K562 (cell line): ENCODE measurements at regions not wholly inside any gene's neighbourhood (a gene's known extent, or its start where the extent isn't known, plus 50 kb on each side); places are given as distances from the start of the nearest gene placed in this dataset.

Source experiments
- ATAC-seq: fragments of 200-7000 bp; cut with Tn5 transposase; 3 replicates; pipeline ENCODE4 v1.9.1; 2020; ENCODE audit warnings: moderate library complexity
- BruUV-seq: library from RNA; stranded (reverse); fragments of 400-500 nt; replicated peaks from 2 replicates; lab custom pipeline; 2021; lab: Mats Ljungman, UMichigan
- CTCF ChIA-PET: fragments of 300-600 bp; formaldehyde crosslinking; extraction: SDS; loops from one replicate; lab custom pipeline; 2021; ENCODE audit warnings: low intra/inter-chr PET ratio; lab: Yijun Ruan, JAX
- POLR2A ChIA-PET: fragments of 300-600, 350-650 bp; sonication (Branson Sonifier 250); formaldehyde crosslinking; extraction: SDS; loops from one replicate; lab custom pipeline; 2021; ENCODE audit warnings: antibody characterized with exemption, inconsistent platforms; lab: Yijun Ruan, JAX
- DNase-seq, 4 experiments: peaks; one replicate each; pipeline versions ENCODE4 v3.0.0 to v3.0.0-alpha.2; 2011 to 2018; ENCODE audit warnings: low spot score in 3 of 4, mixed read lengths in 3 of 4; ENCODE audit errors: extremely low read depth in 1 of 4
- FAIRE-seq: peaks from 2 replicates; lab custom pipeline; 2011; peaks lifted over from hg19 to GRCh38; lab: Jason Lieb, UNC
- H2AFZ ChIP-seq: 2 replicates; pipeline ENCODE4 v1.6.0; 2011; ENCODE audit warnings: low read depth, low read length, control low read depth, inconsistent platforms
- H3K27ac ChIP-seq: fragments of 200-600 bp; 3 replicates; pipeline ENCODE4 v1.8.0; 2011; ENCODE audit warnings: low read depth, mild to moderate bottlenecking, control low read depth, inconsistent platforms, low read length, moderate library complexity, mixed read lengths; ENCODE audit errors: extremely low read depth
- H3K27me3 ChIP-seq, 2 experiments: fragments of 300-600 bp in 1 of 2; 2 replicates in 1 of 2; 3 replicates in 1 of 2; pipeline versions ENCODE4 v1.6.0 to v1.8.0; 2011; ENCODE audit warnings: inconsistent platforms in 2 of 2, low read length in 2 of 2, mild to moderate bottlenecking in 1 of 2, mixed read lengths in 1 of 2, moderate library complexity in 1 of 2; ENCODE audit not compliant: control insufficient read depth in 2 of 2, insufficient read depth in 2 of 2
- H3K36me3 ChIP-seq: fragments of 300-600 bp; 3 replicates; pipeline ENCODE4 v1.8.0; 2011; ENCODE audit warnings: mild to moderate bottlenecking, low read length, inconsistent platforms; ENCODE audit not compliant: control insufficient read depth, insufficient read depth
- H3K4me1 ChIP-seq, 2 experiments: fragments of 200-600 bp in 1 of 2; replicated peaks in 1 of 2; 2 replicates in 1 of 2; 3 replicates in 1 of 2; pipeline versions ENCODE4 v1.5.1 to v1.8.0; 2011; ENCODE audit warnings: inconsistent platforms in 2 of 2, low read length in 2 of 2, mild to moderate bottlenecking in 1 of 2, mixed read lengths in 1 of 2, moderate library complexity in 1 of 2; ENCODE audit not compliant: control insufficient read depth in 2 of 2, insufficient read depth in 2 of 2
- H3K4me2 ChIP-seq: 2 replicates; pipeline ENCODE4 v1.6.1; 2011; ENCODE audit warnings: low read length, control low read depth, inconsistent platforms, mixed read lengths; ENCODE audit not compliant: insufficient read depth
- H3K4me3 ChIP-seq: fragments of 200-600 bp; sonication (generic), shearing (Covaris generic); 2 replicates; pipeline ENCODE4 v1.5.1; 2016; ENCODE audit warnings: control low read depth, inconsistent platforms
- H3K79me2 ChIP-seq: fragments of 200-600 bp; 3 replicates; pipeline ENCODE4 v1.8.0; 2011; ENCODE audit warnings: low read length, inconsistent platforms; ENCODE audit not compliant: control insufficient read depth, insufficient read depth
- H3K9ac ChIP-seq, 2 experiments: 2 replicates each; pipeline versions ENCODE4 v1.6.0 to v1.6.1; 2011; ENCODE audit warnings: low read depth in 2 of 2, low read length in 2 of 2, control low read depth in 1 of 2, inconsistent platforms in 1 of 2, mild to moderate bottlenecking in 1 of 2, mixed read lengths in 1 of 2; ENCODE audit not compliant: insufficient read depth in 1 of 2
- H3K9me1 ChIP-seq: one replicate; pipeline ENCODE4 v1.6.0; 2011; ENCODE audit warnings: inconsistent platforms, mild to moderate bottlenecking, low read length, moderate library complexity; ENCODE audit not compliant: control insufficient read depth, insufficient read depth
- H3K9me3 ChIP-seq: replicated peaks from 2 replicates; pipeline ENCODE4 v1.5.1; 2011; ENCODE audit warnings: low read depth, low read length, inconsistent platforms; ENCODE audit not compliant: control insufficient read depth, insufficient read depth
- H4K20me1 ChIP-seq: replicated peaks from 2 replicates; pipeline ENCODE4 v1.6.1; 2011; ENCODE audit warnings: low read length, inconsistent platforms, mixed read lengths; ENCODE audit not compliant: control insufficient read depth, insufficient read depth
- CTBP1 ChIP-seq: fragments of 450-650 bp; IDR thresholded peaks from 2 replicates; pipeline ENCODE4 v1.6.1; 2016; ENCODE audit warnings: borderline replicate concordance
- HMGN3 ChIP-seq: IDR thresholded peaks from 2 replicates; pipeline ENCODE4 v1.6.1; 2011; ENCODE audit warnings: borderline replicate concordance, low read depth, mild to moderate bottlenecking, mixed read lengths, low read length; ENCODE audit not compliant: insufficient read length; ENCODE audit errors: extremely low read depth
- KLF6 ChIP-seq: fragments of 250-450 bp; sonication (Bioruptor Pico); IDR thresholded peaks from 2 replicates; pipeline ENCODE4 v1.4.0; 2020; ENCODE audit warnings: mild to moderate bottlenecking, moderate library complexity, borderline replicate concordance
- NBN ChIP-seq: fragments of 450-650 bp; IDR thresholded peaks from 2 replicates; pipeline ENCODE4 v1.6.1; 2016; ENCODE audit warnings: low read depth, mild to moderate bottlenecking
- SAFB2 ChIP-seq: fragments of 200-400 bp; formaldehyde crosslinking; IDR thresholded peaks from 2 replicates; pipeline ENCODE4 v1.6.1; 2018; ENCODE audit warnings: borderline replicate concordance, low read length, low read depth, moderate library complexity; ENCODE audit not compliant: severe bottlenecking
- SMC3 ChIP-seq: conservative IDR thresholded peaks from 2 replicates; pipeline ENCODE4 v1.6.1; 2011; ENCODE audit warnings: low read depth, low read length, improper control_type of control experiment; ENCODE audit not compliant: insufficient read depth
- TGIF2 ChIP-seq: sonication (generic); formaldehyde crosslinking; IDR thresholded peaks from 2 replicates; pipeline ENCODE4 v1.8.1; 2022; ENCODE audit warnings: mild to moderate bottlenecking, missing genetic modification reagents, moderate library complexity
- WGBS: fragments of 100-300 bp; shearing (Covaris generic); methylation state at CpG from one replicate; pipeline ENCODE4 v1.1.6; 2016; ENCODE audit warnings: low coverage, mixed read lengths; ENCODE audit not compliant: insufficient coverage; ENCODE audit errors: missing lambda C conversion rate; 5-methylcytosine and 5-hydroxymethylcytosine counted together
- in situ Hi-C: fragments of 300-500 bp; cut with MboI; formaldehyde crosslinking; loops from 4 replicates; pipeline ENCODE4 v1.15.0; 2018; ENCODE audit warnings: inconsistent platforms, mixed read lengths
- intact Hi-C: fragments of 100-400 bp; cut with micrococcal nuclease; formaldehyde crosslinking; loops from 2 replicates; pipeline ENCODE4 v1.14.2; 2022
- TF ChIP-seq, protein P1 (sequence below), 3 experiments: IDR thresholded peaks in 2 of 3; conservative IDR thresholded peaks in 1 of 3; 2 replicates each; pipeline ENCODE4 v1.5.1; 2011 to 2012; ENCODE audit warnings: low read length in 3 of 3, mild to moderate bottlenecking in 3 of 3, control low read depth in 2 of 3, improper control_type of control experiment in 1 of 3, inconsistent platforms in 1 of 3, low read depth in 1 of 3, mixed read lengths in 1 of 3, moderate library complexity in 1 of 3; ENCODE audit not compliant: insufficient read depth in 2 of 3
- TF ChIP-seq, protein P2 (sequence below), 3 experiments: fragments of 200-800 bp in 1 of 3; sonication (Bioruptor generic) in 1 of 3; sonication (generic) in 1 of 3; formaldehyde crosslinking in 1 of 3; IDR thresholded peaks; 2 replicates each; pipeline versions ENCODE4 v1.6.1 to v1.8.0; 2016 to 2022; ENCODE audit warnings: mild to moderate bottlenecking in 2 of 3, missing compliant biosample characterization in 2 of 3, missing genetic modification characterization in 2 of 3, missing genetic modification reagents in 1 of 3
- TF ChIP-seq, protein P3 (sequence below): sonication (generic); formaldehyde crosslinking; IDR thresholded peaks from 2 replicates; pipeline ENCODE4 v1.8.1; 2023; ENCODE audit warnings: mild to moderate bottlenecking, missing genetic modification reagents, moderate library complexity

DNA sequence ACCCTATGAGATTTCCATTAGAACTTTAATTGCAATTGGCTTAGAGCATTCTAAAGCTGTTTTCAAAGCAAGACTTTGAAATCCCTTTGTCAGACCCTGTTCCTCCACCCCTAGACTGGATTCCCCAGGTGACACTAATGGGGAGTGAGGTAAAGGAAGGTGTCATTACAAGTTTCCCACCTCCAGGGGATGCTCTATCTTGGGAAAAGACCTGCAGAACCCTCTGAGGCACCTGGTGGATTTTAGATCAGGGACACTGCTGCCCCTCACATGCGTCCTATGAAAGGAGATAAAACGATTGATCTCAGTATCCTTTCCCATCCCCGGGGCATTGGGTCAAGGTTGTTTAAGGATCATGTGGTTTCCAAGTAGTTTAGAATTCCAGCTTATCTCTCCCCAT lies 80.3 kb upstream of the RGS4 start:
- FAIRE-seq = no peak
- H3K9me1 ChIP-seq = no peaks in the 10 kb centered on the region
- H3K9me3 ChIP-seq = no peaks in the 10 kb centered on the region
- TF ChIP-seq CTBP1 = no peak
- TF ChIP-seq, protein P1, sequence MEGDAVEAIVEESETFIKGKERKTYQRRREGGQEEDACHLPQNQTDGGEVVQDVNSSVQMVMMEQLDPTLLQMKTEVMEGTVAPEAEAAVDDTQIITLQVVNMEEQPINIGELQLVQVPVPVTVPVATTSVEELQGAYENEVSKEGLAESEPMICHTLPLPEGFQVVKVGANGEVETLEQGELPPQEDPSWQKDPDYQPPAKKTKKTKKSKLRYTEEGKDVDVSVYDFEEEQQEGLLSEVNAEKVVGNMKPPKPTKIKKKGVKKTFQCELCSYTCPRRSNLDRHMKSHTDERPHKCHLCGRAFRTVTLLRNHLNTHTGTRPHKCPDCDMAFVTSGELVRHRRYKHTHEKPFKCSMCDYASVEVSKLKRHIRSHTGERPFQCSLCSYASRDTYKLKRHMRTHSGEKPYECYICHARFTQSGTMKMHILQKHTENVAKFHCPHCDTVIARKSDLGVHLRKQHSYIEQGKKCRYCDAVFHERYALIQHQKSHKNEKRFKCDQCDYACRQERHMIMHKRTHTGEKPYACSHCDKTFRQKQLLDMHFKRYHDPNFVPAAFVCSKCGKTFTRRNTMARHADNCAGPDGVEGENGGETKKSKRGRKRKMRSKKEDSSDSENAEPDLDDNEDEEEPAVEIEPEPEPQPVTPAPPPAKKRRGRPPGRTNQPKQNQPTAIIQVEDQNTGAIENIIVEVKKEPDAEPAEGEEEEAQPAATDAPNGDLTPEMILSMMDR (IDR thresholded peaks at IDR 0.05 in 2 of 3, conservative IDR thresholded peaks at IDR 0.05 in 1 of 3; ENCODE audit: insufficient read depth in 2 of 3, low read depth in 1 of 3, low read length in 3 of 3) = peak; percentile 16 to 26 (median 20); a peak in 2 of 6 replicates
- no peak overlapping the region for H3K4me2 ChIP-seq
- no peaks in the 10 kb centered on the region for H3K79me2 ChIP-seq
- DNase-seq = peak in 1 of 4 experiments; percentile 11
- no peak overlapping the region for H3K27ac ChIP-seq
- no peaks in the 10 kb centered on the region for H3K36me3 ChIP-seq
- in situ Hi-C loops (no loop called here), intact Hi-C loops (no loop called here)
- H2AFZ ChIP-seq = no peak overlapping the region
- CTCF ChIA-PET = interaction anchor here (0.6 kb wide), 1 partner anchor 420 kb away, joined by 5 read pairs; no protein-coding TSS in a partner anchor
- no peak overlapping the region for H3K4me3 ChIP-seq
- no TSS peak for BruUV-seq
- ATAC-seq = peak; percentile 58; the same call in 2 of the 3 replicates
- no peaks in the 10 kb centered on the region; the same call in 1 of the 2 replicates for H4K20me1 ChIP-seq
- POLR2A ChIA-PET = interaction anchor here (1.2 kb wide), 1 partner anchor 25 kb away, joined by 3 read pairs; no protein-coding TSS in a partner anchor
- H3K4me1 ChIP-seq = no peaks in the 10 kb centered on the region
- no peaks in the 10 kb centered on the region; a peak in 1 of 5 replicates for H3K27me3 ChIP-seq
- WGBS = 0% methylated on average over 3 of the region's 3 CpGs
- H3K9ac ChIP-seq = no peak overlapping the region

DNA sequence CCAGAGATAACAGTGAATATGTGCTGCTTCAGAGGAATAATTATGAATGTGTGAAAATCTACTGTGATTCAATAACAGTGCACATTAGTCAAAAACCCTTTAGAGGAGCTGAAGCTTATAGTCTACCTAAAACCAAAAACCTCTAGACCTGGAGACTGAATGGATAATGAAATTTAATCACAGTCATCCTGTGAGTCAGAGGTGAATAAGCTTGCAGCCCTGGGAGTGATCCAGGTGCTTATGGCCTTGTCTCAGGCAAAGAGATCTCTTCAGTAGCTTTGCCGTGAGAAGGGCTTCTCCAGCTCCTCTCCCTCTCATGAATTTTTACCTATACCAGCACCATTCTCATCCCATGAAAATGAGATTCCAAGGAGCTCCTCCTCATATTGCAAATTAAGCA lies 81.3 kb upstream of the RGS4 start:
- ChIA-PET POLR2A (no interaction called here), CTCF (no interaction called here)
- no peak for FAIRE-seq
- no peaks in the 10 kb centered on the region; the same call in 1 of the 2 replicates for H4K20me1 ChIP-seq
- in situ Hi-C loops = no loop called here
- no peaks in the 10 kb centered on the region for H3K9me3 ChIP-seq
- no peaks in the 10 kb centered on the region for H3K79me2 ChIP-seq
- no peaks in the 10 kb centered on the region; a peak in 1 of 5 replicates for H3K27me3 ChIP-seq
- TF ChIP-seq, protein P2, sequence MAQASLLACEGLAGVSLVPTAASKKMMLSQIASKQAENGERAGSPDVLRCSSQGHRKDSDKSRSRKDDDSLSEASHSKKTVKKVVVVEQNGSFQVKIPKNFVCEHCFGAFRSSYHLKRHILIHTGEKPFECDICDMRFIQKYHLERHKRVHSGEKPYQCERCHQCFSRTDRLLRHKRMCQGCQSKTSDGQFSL (CRISPR knock-in tag; IDR thresholded peaks at IDR 0.05) = no peak
- TF ChIP-seq, protein P2 (tag; IDR thresholded peaks at IDR 0.05) = no peak
- TF ChIP-seq, protein P3, sequence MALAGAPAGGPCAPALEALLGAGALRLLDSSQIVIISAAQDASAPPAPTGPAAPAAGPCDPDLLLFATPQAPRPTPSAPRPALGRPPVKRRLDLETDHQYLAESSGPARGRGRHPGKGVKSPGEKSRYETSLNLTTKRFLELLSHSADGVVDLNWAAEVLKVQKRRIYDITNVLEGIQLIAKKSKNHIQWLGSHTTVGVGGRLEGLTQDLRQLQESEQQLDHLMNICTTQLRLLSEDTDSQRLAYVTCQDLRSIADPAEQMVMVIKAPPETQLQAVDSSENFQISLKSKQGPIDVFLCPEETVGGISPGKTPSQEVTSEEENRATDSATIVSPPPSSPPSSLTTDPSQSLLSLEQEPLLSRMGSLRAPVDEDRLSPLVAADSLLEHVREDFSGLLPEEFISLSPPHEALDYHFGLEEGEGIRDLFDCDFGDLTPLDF (CRISPR knock-in tag) = no peak
- TF ChIP-seq TGIF2 (no peak), SAFB2 (no peak), SMC3 (no peak), NBN (no peak), KLF6 (CRISPR knock-in tag) (no peak), HMGN3 (no peak)
- no TSS peak for BruUV-seq
- H3K36me3 ChIP-seq = no peaks in the 10 kb centered on the region
- 0% methylated on average over 1 of the region's 1 CpG for WGBS
- no peak overlapping the region for H3K27ac ChIP-seq
- no peak overlapping the region for H2AFZ ChIP-seq
- intact Hi-C loops = no loop called here
- no peak for DNase-seq
- no peaks in the 10 kb centered on the region for H3K4me1 ChIP-seq
- ATAC-seq = no peak
- H3K4me3 ChIP-seq = no peak overlapping the region
- H3K4me2 ChIP-seq = no peak overlapping the region
- no peak overlapping the region for H3K9ac ChIP-seq
- H3K9me1 ChIP-seq = no peaks in the 10 kb centered on the region
